ENCODE measurements at regions not wholly inside any gene's neighbourhood (a gene's known extent, or its start where the extent isn't known, plus 50 kb on each side); places are given as distances from the start of the nearest gene placed in this dataset.
A peak's percentile ranks its signal among the peaks of the same experiment; 100 is the strongest.
"Not testable (repeated sequence)": the region's sequence is repeated elsewhere in the genome, so short reads cannot be mapped to it uniquely, and the experiment has no call there.

GRCh38 chr3:152682477-152682876 is 152.5 kb upstream of the P2RY1 start:
- no peaks in the 10 kb centered on the region for H3K9me3 ChIP-seq
- no peak overlapping the region for H3K4me3 ChIP-seq
- H3K4me1 ChIP-seq, result no peaks in the 10 kb centered on the region
- no peaks in the 10 kb centered on the region for H3K27me3 ChIP-seq
- no peak overlapping the region for H3K27ac ChIP-seq
- no peak for DNase-seq
- H3K36me3 ChIP-seq, result no peaks in the 10 kb centered on the region
- no peak for ATAC-seq (ENCODE audit: low FRiP score in 2 of 2)
- TF ChIP-seq POLR2AphosphoS5 (IDR thresholded peaks at IDR 0.05) (no peak), EP300 (IDR thresholded peaks at IDR 0.05) (no peak), POLR2A (IDR thresholded peaks at IDR 0.05) (no peak)
- TF ChIP-seq, protein P1, sequence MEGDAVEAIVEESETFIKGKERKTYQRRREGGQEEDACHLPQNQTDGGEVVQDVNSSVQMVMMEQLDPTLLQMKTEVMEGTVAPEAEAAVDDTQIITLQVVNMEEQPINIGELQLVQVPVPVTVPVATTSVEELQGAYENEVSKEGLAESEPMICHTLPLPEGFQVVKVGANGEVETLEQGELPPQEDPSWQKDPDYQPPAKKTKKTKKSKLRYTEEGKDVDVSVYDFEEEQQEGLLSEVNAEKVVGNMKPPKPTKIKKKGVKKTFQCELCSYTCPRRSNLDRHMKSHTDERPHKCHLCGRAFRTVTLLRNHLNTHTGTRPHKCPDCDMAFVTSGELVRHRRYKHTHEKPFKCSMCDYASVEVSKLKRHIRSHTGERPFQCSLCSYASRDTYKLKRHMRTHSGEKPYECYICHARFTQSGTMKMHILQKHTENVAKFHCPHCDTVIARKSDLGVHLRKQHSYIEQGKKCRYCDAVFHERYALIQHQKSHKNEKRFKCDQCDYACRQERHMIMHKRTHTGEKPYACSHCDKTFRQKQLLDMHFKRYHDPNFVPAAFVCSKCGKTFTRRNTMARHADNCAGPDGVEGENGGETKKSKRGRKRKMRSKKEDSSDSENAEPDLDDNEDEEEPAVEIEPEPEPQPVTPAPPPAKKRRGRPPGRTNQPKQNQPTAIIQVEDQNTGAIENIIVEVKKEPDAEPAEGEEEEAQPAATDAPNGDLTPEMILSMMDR (IDR thresholded peaks at IDR 0.05), result no peak

GRCh38 chr3:152683521-152683999 is 151.4 kb upstream of the P2RY1 start:
- H3K4me3 ChIP-seq, result no peak overlapping the region
- no peak for TF ChIP-seq POLR2AphosphoS5 (IDR thresholded peaks at IDR 0.05)
- TF ChIP-seq, protein P1 (IDR thresholded peaks at IDR 0.05), result no peak
- TF ChIP-seq POLR2A (IDR thresholded peaks at IDR 0.05), result no peak
- no peak for TF ChIP-seq EP300 (IDR thresholded peaks at IDR 0.05)
- no peak overlapping the region for H3K27ac ChIP-seq
- no peak for ATAC-seq (ENCODE audit: low FRiP score in 2 of 2)
- DNase-seq, result peak in 1 of 2 donors; percentile 39
- WGBS, 2 donors, result 86 to 94% methylated on average over 6 to 9 of the region's 9 CpGs
- no peaks in the 10 kb centered on the region for H3K9me3 ChIP-seq
- no peaks in the 10 kb centered on the region for H3K27me3 ChIP-seq
- no peaks in the 10 kb centered on the region for H3K36me3 ChIP-seq
- no peaks in the 10 kb centered on the region for H3K4me1 ChIP-seq

DNA sequence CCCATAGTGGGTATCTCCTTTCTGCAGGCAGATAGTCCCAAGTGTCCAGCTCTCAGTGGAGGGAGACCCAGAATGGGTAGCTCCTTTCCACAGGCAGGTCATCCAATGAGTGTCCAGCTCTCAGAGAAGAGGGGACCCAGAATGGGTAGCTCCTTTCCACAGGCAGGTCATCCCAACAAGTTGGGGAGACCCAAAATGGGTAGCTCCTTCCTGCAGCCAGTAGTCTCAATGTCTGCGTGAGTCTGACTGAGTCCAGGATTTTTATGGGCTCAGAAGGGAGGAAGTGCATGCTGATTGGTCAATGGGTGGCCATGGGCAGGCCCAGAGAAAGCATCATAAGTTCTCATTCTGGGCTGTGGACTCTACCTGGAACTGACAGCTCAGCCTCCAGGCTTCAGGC is 150.7 kb upstream of the P2RY1 start:
- H3K27me3 ChIP-seq, result no peaks in the 10 kb centered on the region
- no peaks in the 10 kb centered on the region for H3K36me3 ChIP-seq
- no peak overlapping the region for H3K27ac ChIP-seq
- no peaks in the 10 kb centered on the region for H3K9me3 ChIP-seq
- TF ChIP-seq POLR2A (IDR thresholded peaks at IDR 0.05) (no peak), POLR2AphosphoS5 (IDR thresholded peaks at IDR 0.05) (no peak)
- TF ChIP-seq, protein P1 (IDR thresholded peaks at IDR 0.05), result no peak
- WGBS, 2 donors, result 90 to 100% methylated on average over 1 of the region's 1 CpG
- H3K4me1 ChIP-seq, result no peaks in the 10 kb centered on the region
- ATAC-seq (ENCODE audit: low FRiP score in 2 of 2) (no peak), DNase-seq (no peak)
- no peak overlapping the region for H3K4me3 ChIP-seq

- no peak overlapping the region for H3K4me3 ChIP-seq
- H3K27ac ChIP-seq, result no peak overlapping the region
- H3K4me1 ChIP-seq, result no peaks in the 10 kb centered on the region
- DNase-seq (no peak), ATAC-seq (ENCODE audit: low FRiP score in 2 of 2) (no peak)
- TF ChIP-seq POLR2AphosphoS5 (IDR thresholded peaks at IDR 0.05) (no peak), EP300 (IDR thresholded peaks at IDR 0.05) (no peak), POLR2A (IDR thresholded peaks at IDR 0.05) (no peak)
- TF ChIP-seq, protein P1 (IDR thresholded peaks at IDR 0.05), result no peak
- no peaks in the 10 kb centered on the region for H3K27me3 ChIP-seq
- no peaks in the 10 kb centered on the region for H3K9me3 ChIP-seq
- no peaks in the 10 kb centered on the region for H3K36me3 ChIP-seq
- WGBS, 2 donors, result 83% methylated on average over 5 of the region's 5 CpGs; no CpG with 5 or more reads in 1 of the 2 donors
Measured at GRCh38 chr3:152688313-152688712, 146.6 kb upstream of the P2RY1 start.

- not testable (repeated sequence) for ATAC-seq (ENCODE audit: low FRiP score in 2 of 2)
Measured at GRCh38 chr3:152692326-152692725, 142.6 kb upstream of the P2RY1 start.

GRCh38 chr3:152693521-152694250 is 141.2 kb upstream of the P2RY1 start:
- not testable (repeated sequence) for H3K4me3 ChIP-seq; H3K27ac ChIP-seq; H3K4me1 ChIP-seq; ATAC-seq (ENCODE audit: low FRiP score in 2 of 2); H3K9me3 ChIP-seq; DNase-seq; H3K27me3 ChIP-seq; H3K36me3 ChIP-seq
- WGBS, 2 donors, result 94 to 100% methylated on average over 1 of the region's 1 CpG

More at GRCh38 chr3:152692326-152692725, 142.6 kb upstream of the P2RY1 start:
- not testable (repeated sequence) for H3K4me3 ChIP-seq, H3K4me1 ChIP-seq, DNase-seq, H3K9me3 ChIP-seq, H3K27ac ChIP-seq, H3K36me3 ChIP-seq, H3K27me3 ChIP-seq
- 68 to 75% methylated on average over 2 of the region's 2 CpGs for WGBS, 2 donors

Data from upper lobe of left lung (tissue), 6 donors.